Endothelial cell of hepatic sinusoid (primary cell): ENCODE measurements at regions not wholly inside any gene's neighbourhood (a gene's known extent, or its start where the extent isn't known, plus 50 kb on each side); places are given as distances from the start of the nearest gene placed in this dataset.

ENCODE experiments used
- in situ Hi-C: cut with HindIII; loops from 2 replicates; pipeline ENCODE4 v1.10.0; 2017; ENCODE audit warnings: low sequenced_read_pairs

DNA sequence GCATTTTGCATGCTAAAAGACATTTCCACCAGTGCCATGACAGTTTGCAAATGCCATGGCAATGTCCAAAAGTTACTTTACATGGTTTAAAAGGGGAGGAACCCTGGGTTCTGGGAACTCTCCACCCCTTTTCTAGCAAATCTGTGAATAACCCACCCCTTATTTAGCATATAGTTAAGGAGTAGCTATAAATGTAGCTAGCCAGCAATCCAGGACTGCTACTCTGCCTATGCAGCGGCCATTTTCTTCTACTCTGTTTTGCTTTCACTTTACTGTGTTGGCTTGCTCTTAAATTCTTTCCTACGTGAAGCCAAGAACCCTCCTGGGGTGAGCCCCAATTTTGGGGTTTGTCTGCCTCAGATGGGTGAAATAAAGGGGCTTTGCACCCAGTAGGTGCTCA, 141.0 kb downstream of the PTPN11 start:
- in situ Hi-C loops: loop anchor here (5.0 kb wide), 1 partner anchor 37 kb away; no protein-coding TSS in a partner anchor

DNA sequence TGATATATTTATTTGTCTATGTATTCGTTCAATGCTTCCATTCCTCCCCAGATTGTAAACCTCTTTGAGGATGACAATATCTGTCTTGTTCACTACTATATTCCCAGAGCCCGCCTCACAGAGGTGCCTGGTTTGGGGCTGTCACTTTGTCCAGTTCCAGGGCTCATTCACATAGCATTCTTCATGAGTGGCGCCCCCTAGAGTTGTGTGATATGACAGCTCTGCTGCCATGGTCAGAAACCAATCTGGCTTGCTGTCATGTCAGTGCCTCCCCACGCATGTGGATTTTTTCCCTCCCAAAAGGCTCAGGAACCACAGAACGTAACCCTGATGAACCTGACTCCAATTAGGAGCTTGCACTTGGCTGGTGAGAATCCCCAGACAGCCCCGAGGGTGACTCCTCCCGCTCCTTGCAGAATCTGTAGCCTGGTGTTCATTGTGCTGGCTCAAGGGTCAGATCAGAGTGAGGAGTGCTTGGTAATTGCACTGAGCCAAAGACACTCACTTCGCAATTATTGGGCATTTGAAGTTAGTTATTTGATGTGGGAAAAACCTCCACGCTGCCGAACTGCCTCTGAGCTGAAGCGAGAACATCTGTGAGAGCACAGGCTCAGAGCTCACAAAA, 145.5 kb downstream of the PTPN11 start:
- in situ Hi-C loops: no loop called here

DNA sequence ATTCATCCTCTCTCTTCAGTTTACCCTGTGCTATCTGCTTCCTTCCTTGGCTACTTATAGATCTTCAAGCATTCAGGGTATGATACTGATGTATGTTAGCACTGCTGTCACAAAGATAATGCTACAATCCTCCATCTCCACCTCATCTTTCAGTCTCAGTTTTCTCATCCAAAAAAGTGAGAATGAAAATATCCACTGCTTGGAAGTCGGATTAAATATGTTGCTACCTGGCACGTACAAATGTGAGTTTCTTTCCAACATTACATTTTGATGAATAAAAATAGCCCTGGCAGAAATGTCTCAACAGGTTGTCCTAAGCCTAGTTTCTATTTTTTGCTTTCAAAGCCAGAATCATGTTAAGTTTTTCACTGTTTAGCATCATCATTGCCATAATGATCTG, 149.9 kb downstream of the PTPN11 start:
- in situ Hi-C loops: no loop called here

DNA sequence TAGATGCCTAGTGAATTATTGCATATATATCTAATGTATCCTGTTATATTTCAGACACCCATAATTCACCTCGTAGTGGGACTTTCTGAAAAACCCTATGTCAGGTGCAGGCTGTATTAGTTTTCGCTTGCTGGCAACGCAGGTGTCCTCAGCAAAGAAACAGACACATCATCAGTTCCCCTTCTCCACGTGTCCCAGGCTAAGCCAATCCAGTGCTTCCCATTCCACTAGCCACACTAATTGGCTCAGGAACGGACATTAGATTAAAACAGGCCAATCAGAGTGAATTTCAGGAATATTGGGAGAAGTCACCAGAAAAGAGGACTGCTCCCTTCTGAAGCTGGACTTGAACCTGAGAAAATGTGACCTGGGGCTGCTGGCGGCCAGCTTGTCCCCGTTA, 151.3 kb downstream of the PTPN11 start:
- in situ Hi-C loops: no loop called here

DNA sequence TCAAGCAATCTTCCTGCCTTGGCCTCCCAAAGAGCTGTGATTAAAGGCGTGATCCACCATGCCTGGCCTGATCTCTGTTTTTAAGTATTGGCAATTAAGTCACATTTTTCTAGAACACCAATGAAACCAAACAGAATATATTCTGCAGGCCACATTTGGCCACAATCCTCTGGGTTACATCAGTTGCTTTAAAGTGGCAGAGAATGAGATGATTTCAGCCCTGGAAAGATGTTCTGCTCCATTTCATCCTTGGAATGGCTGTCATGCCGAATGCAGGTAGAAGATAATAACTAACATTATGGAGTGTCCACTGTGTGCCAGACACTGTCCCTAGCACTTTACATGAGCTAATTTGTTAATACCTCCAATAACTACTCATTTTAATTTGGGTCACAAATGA, 154.4 kb downstream of the PTPN11 start:
- in situ Hi-C loops: no loop called here

DNA sequence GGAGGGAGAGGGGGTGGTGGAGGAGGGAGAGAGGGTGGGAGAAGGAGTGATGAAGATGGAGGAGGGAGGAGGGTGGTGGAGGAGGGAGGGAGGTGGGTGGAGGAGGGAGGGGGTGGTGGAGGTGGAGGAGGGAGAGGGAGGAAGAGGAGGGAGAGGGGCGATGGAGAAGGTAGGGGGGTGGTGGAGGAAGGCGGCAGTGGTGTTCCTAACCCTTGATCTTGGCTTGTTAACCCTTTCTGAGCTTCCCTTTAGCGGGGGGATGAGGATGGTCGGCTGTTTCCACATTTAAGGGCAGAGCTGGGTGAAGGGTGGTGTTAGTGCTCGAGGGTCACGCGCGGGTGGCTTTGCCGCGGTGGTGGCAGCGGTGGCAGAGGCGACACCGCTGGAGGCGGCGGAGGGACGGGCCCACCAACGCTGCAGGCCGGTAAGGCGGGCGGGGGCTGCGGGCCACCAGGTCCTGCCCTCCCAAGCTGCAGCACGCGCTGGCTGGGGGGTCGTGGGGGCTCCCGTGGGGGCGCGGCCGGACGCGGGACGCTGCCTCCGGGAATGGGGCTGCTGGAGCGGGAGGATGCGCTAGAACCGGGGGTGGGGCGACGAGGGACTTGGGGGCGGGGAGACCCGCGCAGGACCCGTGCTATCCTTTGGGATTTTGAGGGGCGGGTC, 156.3 kb downstream of the PTPN11 start:
- in situ Hi-C loops: loop anchor here (5.0 kb wide), 1 partner anchor 62 kb away; no protein-coding TSS in a partner anchor

DNA sequence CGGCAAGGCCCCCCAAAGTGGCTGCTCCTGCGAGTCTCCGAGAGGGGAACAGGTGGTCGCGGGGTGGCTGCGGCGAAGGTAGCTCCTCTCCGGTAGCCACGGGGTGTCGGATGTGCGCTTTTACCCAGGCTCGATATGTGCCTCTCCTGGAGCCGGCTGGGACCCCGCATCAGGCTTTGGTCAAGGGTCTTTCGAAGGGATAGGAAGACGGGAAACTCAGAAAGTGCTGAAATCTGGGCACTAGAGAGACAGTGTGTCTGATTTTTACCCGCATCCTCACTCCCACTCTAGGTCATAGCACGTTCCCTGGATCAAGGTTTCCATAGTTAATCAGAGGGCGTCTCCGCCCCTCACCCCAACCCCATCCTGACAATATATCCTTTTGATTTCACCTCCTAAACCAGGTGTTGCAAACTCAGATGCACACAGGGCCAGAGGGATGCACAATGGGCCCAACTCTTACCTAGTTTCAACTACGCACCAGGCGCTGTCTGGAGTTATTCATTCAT, 156.9 kb downstream of the PTPN11 start:
- in situ Hi-C loops: loop anchor here (5.0 kb wide), 1 partner anchor 62 kb away; no protein-coding TSS in a partner anchor

DNA sequence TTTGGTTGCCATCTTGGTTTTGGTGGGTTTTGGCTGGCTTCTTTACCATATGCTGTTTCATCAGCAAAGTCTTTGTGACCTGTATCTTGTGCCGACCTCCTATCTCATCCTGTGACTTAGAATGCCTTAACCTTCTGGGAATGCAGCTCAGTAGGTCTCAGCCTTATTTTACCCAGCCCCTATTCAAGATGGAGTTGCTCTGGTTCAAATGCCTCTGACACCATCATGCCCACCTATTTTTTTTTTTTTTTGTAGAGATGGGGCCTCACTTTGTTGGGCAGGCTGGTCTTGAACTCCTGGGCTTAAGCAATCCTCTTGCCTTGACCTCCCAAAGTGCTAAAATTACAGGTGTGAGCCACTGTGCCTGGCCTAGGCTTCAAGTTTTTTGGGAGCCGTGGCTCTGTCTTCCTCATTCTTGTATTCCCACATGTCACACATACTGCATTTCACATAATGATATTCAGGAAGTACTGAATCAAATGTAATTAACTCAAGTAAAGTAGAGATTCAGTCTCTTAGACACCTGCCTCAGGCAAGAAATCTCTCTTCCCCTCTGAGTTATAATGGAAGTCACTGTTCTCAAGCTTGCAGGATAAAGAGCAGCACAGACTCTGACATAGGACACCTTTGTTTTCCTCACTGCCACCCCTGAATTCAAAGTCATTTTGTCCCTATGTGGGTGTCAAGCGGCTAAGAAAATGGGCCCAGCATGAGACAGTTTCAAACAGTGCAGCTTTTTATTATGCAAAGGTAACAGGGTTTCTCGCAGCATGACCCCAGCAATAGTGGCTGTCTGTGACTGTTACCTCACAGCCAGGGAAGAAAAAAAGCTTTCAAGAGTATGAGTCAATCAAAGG, 159.0 kb downstream of the PTPN11 start:
- in situ Hi-C loops: loop anchor here (5.0 kb wide), 1 partner anchor 60 kb away; no protein-coding TSS in a partner anchor

DNA sequence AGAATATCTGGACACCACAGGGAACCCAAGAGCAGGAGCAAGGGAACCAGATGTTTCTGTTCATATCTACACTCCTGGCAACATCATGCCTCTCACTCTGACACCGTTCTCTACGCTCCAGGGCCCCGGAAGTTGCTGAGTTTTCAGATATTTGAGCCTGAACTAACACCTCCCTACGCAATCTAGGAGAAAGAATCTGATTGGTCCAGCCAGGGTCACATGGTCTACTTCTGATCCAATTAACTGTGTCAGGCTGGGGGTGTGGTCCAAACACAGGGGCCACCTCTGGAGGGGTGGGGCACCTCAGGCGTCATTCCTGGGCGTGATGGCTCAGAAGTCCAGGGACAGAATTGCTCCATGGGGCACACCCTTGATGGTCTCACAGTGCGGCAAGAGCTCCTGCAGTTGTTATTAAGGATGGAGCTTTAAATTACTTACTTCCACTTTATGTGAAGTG, 165.5 kb downstream of the PTPN11 start:
- in situ Hi-C loops: no loop called here

DNA sequence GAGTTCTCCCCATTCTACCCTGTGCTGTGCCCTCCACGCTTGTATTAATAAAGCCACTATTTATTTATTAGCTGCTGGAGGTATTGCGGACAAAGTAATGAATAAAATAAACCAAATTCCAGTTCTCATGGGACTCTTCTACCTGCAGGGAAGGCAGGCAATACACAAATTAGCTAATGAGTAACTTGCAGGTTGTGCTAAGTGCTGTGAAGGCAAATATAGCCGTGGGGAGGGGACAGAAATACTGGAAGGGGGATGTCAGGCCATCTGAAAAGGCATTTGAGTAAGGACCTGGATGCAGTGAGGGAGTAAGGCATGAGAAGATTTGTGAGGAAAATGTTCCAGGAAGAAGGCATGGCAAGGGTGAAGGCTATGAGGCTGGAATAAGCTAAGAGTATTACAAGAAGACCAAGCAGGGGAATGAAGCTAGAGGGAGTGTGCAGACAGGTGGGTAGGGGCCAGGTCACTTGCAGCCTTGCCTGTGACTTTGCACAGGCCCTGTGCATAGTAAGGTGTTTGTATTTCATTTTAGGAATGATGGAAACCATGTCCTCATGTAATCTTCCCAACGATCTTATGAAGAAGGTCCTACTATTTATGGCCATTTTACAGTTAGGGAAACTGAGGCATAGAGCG, 167.5 kb downstream of the PTPN11 start:
- in situ Hi-C loops: no loop called here

DNA sequence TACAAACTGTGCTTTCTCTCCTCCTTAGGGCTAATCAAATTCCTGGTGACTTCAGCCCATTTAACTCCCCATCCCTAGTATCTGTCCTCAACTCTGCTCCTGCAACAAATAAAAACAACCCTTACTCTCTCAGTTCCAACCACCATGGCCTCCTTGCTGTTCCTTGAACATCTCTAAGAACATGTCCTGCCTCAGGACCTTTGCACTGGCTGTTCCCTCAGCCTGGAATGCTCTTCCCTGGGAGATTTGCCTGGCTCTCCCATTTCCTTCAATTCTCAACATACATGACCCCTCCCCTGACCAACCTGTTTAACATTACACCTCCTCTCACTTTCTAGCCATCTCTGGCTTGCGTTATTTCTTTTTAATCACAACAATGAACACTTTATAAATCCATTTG, 170.5 kb downstream of the PTPN11 start:
- in situ Hi-C loops: no loop called here

DNA sequence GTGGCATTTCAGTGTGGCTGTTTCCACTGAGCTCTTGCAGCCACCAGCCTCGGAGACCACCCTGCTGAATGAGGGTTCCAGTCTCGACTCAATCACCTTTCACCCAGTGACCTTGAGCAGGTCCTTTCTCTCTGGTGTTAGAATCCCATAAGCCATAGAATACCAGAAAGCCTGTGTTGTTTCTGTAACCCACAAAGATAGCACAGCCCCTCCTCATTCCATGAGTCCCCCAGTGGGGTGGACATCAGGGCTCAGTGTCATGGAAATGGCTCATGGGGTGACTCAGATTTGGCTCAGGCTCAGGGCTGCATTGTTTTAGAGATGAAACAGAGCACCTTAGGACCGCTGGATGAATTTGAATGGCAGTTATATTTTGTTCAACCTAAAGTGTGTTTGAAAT, 171.5 kb downstream of the PTPN11 start:
- in situ Hi-C loops: no loop called here

DNA sequence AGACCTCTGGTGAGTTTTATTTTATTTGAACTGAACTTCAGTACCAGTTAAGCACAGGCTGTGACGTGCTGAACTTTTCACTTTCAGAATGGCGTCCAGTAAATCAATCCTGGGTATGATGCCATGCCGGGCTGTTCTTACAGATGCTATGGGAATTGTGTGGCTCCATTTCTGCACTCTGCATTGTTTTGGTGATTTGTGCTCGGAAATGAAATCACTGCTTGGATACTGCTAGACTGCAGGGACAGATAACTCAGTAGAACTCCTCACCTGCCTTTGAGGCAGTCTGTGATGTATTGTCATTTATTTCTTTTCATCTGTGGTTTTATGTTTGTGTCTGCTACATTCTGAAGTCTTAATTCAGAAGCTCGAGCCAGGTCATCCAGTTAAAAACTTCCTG, 172.7 kb downstream of the PTPN11 start:
- in situ Hi-C loops: no loop called here

DNA sequence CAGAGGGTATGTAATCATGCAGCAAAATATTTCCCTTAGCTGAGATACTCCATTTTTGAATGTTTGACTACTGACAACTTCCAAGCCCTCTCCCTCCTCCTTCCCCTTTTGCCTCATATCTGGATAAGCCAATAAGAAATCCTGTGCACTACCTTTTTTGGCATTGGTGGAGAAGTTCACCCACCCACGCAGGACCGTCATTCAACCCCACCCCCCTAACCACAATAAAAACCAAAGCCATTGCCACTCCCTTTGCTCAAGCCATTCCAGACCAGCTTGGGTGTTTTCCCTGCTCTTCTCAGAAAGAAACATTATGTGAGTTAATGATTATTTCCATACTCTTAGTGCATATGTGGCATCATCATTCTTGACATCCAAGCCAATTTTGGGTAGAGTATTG, 176.7 kb downstream of the PTPN11 start:
- in situ Hi-C loops: no loop called here

DNA sequence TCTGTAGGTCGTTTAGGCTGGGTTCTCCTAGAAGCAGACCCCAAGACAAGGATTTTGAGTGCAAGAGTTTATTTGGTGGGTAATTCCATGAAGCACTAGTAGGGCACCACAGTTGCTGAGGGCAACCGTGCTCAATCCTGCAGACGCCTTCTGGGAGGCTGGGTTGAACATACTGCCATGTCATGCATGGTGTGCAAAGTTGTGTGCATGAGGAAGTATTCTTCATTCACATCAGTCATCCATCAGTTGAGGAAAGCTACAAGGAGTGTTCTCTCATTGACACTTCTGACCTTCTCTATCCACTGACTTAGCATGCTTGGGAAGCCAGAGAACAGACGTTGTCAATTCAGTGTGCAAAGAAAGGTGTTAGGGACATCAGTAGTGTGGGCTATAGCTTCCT, 179.2 kb downstream of the PTPN11 start:
- in situ Hi-C loops: no loop called here

DNA sequence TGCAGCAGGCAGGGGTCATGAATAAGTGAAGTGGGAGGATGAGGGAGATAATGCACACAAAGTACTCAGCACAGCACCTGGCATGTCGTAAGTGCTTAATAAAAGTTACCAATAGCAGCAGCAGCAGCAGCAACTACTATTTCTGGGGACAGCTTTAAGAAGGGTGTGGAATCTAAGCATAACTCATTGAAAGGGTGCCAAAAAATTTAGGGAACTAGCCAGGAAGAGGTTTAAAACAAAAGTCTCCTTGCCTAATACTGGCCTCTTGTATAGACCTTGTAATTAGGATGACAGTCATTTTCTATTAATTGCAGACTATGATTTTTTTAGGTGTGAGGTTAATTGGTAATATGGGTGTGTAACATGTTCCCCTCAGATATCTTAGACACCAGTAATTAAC, 179.9 kb downstream of the PTPN11 start:
- in situ Hi-C loops: no loop called here

DNA sequence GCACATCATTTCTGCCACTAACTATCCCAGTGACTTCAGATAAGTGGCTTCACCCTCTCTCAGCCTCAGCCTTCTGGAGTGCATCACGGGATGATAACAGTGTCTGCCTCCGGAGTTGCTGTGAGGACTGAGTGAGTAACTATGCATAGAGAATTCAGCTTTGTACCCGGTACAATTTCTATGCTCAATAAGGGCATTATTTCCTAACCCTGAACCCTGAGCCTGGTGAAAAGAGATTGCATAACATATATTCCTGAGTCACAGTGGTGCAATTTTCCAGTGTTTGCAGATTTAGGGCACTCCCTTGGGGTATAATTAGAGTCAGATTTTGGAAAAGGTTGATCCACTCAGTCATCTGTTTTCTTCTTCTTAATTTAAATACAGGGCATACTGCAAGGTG, 181.1 kb downstream of the PTPN11 start:
- in situ Hi-C loops: no loop called here

DNA sequence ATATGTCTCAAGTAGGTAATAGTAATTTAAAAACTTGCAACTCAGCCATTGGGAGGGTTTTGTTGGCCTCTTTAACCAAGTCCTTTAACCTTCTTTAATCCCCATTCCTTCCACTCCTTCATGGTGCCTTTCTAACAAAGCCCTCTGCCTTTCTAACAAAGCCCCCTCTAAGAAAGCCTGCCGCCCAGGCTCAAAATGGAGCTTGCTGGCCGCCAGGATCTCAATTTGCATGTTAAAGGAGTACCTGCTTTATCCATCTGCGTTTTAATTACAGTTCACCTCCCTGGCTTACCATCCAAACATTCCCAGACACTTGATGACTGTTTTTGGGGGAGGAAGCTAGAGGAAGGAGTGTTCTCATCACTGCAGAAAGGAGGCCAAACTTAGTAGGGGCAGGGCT, 183.4 kb downstream of the PTPN11 start:
- in situ Hi-C loops: no loop called here

DNA sequence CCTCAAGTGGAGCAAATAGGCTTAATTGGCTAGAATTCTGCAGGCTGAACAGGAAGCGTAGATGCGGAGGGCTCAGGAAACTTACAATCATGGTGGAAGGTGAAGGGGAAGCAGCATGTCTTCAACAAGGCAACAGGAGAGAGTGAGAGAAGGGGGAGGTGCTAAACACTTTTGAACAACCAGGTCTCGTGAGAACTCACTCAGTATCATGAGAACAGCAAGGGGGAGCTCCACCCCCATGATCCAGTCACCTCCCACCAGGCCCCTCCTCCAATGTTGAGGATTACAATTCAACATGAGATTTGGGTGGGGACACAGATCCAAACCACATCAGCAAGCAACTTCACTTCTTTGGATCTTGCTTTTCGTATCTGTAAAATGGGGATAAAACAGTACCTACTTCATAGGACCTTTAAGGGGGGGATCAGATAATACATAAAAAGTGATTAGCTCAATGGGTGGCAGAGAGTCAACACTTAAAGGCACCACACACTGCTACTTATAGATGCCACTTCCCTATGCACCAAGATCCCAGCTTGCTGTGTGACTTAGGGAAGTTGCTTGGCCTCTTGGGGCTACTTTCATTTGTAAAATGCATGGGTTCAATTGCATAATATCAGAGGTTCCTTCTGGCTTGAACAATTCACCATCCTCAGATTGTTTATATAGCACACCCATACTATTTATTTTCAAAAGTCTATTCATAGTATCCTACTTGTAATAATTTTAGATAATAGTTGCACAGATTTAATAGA, 184.8 kb upstream of the RPH3A start:
- in situ Hi-C loops: no loop called here

DNA sequence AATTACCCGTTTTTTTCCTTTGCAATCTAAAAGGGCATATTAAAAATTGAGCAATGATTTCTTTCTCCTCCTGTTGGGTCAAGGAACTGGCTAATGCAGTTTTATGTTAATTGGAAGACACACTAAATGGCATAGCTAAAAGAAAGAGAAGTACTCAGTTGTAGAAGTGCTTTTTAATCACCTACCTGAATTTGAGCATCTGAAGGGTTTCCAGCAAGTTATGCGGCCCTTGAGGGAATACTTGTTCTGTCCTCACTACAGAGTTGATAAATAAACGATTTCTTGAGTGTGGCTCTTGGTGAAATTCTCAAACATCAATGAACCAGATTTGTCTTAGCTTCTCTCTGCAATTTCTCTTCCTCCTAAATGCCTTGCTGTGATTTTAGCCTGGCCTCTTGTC, 184.1 kb upstream of the RPH3A start:
- in situ Hi-C loops: no loop called here
